GM21390 (cell line): ENCODE measurements at regions not wholly inside any gene's neighbourhood (a gene's known extent, or its start where the extent isn't known, plus 50 kb on each side); places are given as distances from the start of the nearest gene placed in this dataset.
A peak's percentile ranks its signal among the peaks of the same experiment; 100 is the strongest.
"Not testable (repeated sequence)": the region's sequence is repeated elsewhere in the genome, so short reads cannot be mapped to it uniquely, and the experiment has no call there.

Source experiments
- ATAC-seq: cut with Tn5 transposase; IDR thresholded peaks from one replicate; pipeline ENCODE4 v1.9.1; 2021; ENCODE audit not compliant: unreplicated experiment

DNA sequence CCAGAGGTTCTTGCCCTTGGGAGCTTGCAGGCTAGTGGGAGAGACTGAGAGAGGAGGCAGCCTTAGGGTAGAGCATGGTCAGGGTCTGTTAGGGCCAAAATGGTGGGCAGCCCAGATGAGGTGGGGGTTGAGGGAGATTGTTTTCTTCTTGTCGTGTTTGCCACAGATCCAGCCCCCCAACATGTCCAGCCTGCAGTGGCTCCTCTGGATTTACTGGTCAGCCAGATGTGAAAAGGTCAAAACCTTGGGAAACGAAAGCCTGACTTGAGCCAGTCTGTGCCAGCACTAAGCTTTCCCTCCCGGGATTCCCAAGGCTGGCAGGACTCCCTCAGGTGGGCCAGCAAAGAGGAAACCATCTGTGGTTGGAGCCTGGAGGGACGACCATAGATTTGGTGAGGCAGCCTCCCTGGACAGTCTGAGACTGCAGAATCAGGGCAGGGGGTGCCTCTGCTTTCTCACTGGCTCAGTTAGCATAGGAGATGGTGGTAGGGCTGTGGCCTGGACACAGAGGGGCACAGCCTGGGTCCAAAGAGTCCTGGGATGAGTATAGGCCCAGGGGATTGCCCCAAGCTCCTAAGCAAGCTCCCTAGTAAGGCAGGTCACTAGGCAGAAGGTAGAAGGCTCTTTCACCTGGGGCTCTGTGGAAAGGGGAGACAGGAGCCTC, 51.2 kb upstream of the PRR23C start:
- no peak for ATAC-seq

DNA sequence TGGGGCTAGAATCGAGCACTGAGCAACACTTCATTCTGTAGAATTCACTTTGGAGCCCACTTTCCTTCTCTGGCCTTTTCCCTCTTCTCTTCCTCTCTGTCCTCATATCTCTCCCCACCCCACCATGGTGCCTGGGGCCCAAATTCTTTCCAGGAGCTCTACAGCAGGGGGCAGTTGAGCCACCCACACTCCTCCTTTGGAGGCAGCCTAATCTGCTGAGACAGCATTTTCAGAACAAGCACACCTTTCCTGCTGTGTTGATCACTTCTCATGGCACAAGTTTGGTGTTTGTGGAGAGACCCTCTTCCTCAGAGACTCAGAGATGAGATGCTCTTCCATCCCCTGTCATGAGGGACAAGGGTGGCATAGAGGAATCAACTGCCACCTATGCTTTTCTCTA, 52.0 kb upstream of the PRR23C start:
- ATAC-seq: no peak

DNA sequence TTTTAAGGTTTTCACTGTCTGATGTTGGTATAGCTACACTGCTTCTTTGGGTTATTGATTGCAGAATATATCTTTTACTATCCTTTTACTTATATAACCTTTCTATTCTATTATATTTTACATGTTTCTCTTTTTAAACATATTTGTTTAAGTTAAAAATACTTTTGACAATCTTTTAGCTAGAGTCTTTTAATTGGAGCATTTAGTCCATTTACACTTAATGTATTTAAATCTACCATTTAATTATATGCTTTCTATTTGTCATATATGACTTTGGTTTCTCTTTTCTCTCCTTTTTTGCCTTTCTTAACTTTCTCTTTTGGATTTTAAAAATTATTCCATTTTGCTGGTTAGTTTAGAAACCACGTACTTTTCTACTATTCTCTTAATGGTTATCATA, 53.7 kb upstream of the PRR23C start:
- ATAC-seq: no peak

DNA sequence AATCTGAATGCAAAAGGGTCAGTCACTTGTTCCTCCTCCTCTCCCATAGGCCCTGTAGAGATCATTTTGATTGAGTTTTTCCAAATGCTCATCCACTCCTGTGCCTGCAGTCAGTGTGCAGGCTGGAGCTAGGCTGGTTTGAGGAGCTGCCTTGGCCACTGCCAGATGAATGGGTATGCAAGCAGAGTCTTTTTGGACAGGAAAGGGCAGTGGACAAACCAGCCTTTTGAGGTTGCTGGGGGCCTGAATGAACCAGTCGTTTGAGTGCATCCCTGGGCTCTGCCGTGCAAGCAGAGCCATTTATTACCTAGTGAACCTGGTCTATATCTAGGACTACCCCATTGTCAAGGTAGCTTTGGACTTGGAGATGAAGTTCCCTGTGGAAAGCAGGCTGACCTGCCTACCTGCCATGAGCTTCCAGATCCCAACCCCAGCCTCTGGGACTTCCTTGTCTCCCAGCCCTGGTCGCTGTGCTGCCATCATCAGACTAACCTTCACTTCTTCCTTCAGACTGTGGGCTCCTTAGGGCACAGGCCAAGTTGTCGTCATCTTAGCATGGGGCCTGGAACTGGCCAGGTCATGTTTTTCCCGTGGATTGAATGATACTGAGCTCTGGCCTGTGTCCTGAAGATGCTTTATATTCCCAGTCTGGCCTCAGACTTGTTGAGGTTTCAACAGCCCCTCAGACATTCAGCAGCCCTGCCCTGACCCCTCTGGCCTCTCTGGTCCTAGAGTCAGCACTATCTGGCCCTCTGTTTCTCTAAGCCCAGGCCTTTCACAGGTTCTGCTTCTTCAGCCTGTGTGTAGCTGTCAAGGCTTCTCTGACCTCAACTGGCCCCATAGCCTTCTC, 55.5 kb upstream of the PRR23C start:
- no peak for ATAC-seq

DNA sequence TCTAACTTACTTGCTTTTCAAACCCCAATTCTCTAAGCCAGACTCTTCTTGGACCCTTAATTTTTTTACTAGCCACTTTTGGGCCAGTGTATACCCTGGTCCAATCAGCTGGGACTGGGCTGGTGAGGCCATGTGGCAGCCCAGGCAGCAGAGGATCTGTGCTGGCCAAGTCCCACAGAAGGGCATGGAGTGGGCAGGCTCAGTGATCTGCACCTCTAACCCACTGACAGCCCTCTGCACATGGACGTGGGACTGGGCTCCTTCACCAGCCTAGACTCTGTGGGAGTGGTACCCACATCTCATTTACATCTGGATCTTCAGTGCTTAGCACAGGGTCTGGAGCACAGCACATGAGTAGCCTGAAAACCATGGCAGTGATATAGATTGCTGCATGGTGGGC, 56.1 kb upstream of the PRR23C start:
- no peak for ATAC-seq

DNA sequence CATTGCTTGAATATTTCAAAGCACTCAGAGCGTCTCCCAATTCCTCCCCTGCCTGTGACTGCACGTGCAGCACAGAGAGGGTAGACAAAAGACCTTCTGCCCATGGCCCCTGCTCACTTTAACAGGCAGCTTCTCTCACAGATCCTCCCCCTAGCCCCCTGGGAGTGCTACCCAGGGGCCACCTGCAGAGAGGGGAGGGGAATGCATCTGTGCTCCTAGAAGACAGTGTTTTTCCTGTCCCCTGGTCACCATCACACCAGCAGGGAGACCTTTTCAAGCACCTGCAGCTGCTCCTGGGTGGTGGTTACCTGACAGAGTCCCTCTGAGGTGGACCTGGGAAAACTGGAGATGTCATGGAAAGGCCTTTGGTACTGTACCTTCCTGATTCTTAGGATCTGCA, 56.7 kb upstream of the PRR23C start:
- no peak for ATAC-seq

DNA sequence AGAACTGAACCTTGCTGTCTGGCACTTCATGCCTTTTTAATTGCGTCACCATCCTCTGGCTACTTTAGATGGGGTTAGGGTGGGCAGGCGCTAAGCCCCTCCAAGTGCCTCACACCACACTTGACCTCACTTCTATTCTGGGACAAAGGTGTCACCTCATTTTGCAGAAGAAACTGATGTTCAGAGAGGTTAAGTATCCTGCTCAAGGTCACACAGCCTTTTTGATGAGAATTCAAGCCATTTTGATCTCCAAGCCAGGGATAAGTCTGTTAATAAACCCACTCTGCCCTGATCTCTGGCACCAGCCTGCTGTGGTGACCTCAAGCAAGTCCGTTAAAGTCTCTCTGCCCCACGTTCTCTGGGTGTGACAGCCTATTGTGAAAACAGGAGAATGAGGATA, 58.8 kb upstream of the PRR23C start:
- ATAC-seq: no peak

DNA sequence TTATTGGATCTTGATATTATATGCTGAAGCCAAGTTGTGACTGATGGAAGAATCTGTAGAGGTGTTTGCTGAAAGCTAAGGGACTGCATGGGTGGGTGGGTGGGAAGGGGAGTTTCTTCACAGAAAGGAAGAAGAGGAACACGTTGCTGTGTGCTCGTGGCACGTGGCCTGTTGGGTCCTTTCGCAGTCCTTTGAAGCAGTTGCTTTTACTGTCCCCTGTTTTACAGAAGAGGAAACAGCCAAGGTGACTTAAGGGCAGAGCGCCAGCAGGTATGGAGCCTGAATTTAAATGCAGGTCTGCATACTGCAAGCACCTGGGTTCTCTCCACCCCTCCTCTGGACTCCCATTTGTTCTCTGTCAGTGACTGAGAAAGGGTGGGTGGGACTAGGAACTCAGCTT, 59.4 kb upstream of the PRR23C start:
- ATAC-seq: no peak

DNA sequence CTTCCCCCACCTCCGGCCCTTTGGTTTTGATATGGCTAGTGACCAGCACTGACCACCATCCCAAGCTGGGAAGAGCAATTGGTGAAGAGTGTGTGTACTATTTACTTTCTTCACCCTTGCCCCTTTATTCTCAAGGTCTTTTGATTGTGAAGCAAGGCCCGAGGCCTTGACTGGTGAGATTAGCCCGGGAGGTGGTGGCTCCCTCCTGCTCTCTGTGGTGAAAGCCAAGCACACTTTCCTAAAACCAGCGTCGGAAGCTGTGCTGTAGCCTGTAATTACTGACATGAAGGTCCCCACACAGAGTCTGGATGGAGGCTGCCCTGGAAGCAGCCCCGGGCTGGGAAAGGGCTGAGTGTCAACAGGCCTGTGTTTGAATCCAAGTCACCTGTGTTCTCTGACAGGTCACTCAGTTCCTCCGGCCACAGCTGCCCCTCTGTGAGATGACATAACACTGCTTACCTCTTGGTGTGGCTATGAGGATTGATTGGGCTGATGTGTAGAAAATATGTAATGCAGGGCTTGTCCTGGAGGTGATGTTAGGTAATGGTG, 60.5 kb upstream of the PRR23C start:
- no peak for ATAC-seq

DNA sequence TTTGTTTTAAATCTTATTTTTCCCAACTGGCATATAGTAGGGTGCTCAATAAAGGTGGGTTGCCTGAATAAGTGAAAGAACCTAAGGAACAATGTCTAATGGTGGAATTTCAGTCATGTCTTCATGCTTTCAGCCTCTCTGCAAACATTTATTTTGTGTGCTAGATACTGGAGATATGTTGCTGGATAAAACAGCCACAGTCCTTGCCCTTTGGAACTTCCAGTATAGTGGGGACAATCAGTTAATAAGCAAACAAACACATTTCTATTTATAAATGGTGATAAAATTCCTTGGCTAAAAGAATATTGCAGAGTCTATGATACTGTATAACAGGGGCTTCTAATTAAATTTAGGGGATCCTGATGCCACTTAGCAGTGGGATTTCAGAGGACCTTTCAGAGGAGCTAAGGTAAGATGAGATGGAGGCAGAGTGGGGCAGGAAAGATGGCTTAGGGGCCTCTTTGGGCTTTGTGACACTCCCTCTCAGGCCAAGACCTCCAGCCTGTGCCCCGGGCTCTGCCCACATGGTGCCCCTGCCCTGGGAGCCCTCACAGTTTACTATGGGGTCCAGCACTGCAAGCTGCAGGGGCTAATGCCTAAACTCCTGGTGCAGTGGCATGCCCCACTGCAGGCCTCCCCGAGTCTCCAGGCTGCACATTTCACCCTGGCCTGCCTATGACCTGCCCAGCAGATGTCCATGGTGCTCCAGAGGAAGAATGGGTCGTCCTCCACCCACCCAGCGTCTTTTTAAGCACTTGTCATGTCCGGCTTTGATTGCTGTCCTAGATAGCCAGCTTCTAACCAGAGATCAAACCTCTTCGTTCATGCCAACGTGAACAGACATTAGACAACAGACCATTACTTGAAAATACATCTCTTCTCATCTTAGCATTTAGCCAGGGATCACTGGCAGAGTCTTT, 61.6 kb upstream of the PRR23C start:
- no peak for ATAC-seq

DNA sequence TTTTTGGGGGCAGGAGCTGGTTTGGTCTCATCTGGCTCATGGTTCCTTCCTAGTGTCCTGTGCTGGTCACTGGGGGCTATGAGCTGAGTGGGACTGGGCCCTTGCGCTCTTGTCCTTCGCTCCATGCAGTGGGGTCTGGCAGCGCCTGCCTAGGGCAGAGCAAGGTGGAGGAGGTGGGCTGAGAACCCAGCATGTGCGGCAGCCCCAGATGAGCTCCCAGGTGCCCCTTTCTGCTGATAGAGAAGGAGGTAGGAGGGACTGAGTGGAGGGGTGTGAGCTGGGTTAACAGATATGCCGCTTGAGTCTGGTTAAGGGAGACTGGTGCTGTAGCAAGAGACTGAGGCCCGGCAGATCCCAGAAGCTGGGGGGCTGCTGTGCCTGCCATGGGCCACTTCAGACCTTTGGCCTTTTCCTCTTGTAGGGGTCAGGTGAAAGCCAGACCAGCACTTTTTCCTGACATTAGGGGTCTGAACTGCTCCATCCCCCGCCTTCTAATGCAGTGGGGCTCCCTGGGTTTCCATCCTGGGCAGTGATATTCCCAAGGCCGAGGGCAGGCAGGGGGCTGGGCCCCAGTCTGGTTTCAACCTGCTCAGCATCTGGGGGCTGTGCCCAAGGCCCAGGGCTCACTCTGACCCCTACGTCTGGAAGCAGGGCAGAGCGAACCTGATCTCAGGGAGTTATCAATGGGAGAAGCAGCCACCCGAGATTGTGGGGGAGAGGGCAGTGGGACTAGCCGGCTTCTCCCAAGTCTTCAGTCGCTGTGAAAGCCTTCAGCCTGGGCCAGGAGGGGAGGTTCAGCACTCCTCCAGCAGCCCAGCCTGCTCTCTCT, 62.9 kb upstream of the PRR23C start:
- ATAC-seq: no peak

DNA sequence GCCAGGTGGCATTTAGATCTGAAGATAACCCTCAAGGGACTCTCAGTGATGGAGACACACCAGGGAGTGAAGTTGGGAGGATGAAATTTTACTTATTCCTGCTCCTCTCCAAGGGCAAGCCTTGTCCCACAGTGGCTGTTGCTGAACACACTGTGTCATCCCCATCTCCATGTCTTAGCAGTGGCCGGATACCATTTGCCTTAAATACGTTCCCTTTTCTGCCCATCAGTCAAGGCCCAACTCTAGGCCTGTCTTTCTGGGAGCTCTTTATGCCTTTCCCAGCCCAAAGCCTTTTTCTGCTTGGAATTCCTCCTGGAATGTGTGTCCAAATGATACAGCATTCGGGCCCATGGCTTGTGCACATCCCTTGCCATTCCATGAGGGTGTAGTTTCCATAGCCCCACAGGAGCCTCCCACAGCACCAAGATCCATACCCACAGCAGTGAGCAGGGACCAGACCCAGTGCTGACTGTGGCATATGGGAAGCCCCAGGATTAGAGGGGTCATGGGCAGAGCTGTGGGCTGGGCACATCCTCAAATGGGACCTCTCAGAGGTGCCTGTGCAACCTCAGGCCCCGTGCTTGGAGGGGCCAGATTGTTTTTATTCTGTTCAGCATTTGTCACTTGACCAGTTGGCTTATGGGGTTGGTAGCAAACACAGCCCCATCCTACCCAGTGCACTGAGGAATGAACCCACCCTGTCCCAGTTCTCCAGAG, 63.7 kb upstream of the PRR23C start:
- no peak for ATAC-seq

DNA sequence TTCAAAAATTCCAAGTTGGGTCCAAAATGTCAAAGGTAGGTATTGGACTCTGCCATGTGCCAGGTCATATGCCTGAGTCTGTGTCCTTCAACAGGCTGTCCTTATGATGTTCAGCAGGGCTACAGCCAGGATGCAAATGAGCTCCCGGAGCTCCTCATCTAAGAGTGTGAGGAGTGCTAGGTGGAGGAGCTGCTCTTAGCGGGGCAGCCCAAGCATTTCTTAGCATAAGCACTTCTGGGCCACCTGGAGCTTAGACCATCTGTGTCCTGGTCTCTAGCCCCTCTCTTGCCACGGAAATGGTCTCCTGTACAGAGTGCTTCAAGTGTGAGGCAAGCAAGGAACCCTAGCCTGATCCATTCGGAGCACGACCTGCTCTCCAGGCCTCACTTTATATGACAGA, 64.6 kb upstream of the PRR23C start:
- no peak for ATAC-seq

DNA sequence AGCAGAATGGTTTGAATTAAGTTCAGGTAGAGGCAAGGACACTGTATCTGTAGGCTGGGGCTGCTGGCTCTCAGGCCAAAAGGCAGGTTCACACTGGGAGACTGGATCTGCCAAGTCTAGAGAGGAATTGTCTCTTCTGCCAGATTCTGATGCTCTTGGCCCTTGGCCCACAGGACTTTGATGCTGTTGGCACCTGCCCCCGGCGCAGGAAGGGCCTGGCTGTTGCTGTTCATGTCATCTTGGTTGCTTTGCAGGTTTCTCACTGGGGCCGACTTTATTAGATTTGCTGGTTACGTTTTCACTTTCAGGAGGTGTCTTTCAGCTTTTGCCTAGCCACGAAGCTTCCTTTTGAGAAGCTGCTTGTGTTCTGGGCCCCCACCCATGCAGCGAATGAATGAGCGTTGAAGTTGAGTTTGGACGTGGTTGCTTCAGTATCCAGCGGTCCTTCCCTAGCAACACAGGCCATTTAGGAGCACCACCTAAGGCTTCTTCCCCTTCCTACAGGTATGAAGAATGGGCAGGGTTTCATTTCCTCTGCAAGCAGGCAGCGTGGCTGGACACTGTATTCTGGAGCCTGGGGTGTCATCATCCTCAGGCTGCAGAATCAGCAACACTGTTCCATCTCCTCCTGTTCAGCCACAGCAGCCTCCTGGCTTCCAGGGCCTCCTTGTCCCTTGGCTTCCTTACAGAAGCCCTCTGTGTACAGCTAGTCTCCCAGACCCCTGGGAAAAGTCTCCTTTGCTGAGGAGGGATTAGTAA, 65.6 kb upstream of the PRR23C start:
- ATAC-seq: peak; percentile 47

DNA sequence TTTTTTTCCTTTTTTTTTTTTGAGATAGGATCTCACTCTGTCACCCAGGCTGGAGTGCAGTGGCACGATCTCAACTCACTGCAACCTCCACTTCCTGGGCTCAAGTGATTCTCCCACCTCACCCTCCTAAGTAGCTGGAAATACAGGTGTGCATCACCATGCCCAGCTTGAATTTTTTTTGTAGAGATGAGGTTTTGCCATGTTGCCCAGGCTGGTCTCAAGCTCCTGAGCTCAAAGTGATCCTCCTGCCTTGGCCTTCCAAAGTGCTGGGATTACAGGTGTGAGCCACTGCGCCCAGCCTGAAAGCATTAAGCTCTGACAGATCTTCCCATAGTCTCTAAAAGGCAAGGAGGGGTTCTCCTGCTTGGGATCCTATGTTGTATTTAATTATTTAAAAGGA, 66.2 kb upstream of the PRR23C start:
- not testable (repeated sequence) for ATAC-seq

DNA sequence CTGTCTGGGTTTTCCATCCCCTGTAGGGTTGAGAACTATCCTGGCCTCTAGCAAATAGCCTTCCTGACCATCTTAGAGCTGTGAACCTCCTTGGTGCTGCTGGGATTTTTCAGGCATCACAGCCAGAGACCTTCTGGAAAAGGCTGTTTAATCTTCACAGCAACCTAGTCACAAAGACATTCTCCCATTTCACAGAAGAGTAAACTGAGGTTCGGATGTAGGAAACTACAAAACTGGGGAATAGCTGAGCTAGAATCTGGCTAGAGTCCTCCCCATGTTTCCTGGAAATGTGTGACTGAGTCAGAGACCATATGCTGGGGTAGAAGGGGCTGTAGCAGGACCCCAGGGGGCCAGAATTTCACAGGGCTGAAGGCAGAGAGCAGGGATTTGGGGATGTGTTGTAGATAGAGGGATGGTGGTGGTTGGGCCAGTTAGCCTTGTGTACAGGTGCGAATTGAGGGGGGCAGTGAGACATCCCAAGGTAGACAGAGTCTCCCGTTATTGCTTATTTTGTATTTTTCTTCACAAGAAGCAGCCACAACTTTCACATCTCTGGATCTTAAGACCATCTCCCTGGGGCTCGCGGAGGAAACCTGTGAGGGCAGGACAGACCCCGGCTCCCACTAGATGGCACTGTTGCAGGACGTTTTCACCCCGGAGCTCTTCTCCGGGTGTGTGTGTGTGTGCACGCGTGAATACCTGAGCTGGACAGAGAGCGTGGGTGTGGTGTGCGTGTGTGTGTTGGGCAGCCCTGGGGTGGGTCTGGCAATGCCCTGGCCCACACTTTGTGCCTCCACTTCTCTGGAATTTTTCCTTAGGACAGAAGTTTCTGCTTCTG, 66.9 kb upstream of the PRR23C start:
- ATAC-seq: no peak

DNA sequence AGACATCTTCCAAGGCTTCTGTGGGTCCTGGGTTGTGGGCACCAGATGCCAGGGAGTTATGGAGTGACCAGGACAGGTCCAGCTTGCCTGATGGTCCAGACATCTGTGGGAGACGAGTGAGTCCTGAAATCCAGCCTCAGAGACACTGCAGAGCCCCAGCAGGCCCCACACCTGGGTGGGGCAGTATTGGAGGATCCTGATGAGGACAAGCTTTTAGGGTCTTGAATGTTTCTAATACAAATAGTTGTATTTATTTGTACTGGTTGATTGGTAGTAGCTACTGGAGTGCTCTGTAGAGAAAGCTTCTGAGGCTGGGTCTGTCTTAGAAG, 67.5 kb upstream of the PRR23C start:
- no peak for ATAC-seq

DNA sequence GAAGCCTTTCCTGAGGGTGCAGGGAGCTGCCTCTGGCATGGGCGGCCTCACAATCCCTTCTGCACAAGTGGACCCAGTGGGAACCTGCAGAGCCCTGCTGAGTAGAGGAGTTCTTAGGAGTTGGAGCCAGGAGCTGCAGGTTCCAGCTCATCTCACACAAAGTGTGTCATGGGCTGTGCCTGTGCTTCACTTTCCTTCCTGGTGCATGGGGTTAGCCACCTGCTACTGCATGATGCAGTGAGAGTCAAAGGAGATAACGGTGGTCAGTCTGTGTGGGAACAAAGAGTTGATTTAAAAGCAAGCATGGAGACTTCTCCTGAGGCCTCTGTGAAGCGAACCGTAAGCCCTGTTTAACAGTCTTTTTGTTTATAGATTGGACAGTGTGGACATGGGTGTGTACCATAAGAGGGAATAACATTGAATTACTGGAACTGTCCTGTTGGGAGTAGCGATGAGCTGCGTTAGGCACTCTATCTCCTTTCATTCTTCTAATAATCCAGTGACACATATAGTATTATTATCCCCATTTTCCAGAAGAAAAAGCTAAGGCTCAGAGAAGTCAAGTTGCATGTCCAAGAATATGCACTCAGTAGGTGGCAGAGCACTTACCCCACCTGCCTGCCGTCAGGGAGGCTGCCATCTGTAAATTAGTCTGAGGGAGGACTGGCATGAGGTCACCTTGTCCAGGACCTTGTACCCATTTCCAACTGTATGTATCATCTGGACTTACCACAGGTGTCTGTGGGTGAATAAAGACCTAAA, 68.7 kb upstream of the PRR23C start:
- no peak for ATAC-seq
